GM23248 (cell line): ENCODE measurements at regions not wholly inside any gene's neighbourhood (a gene's known extent, or its start where the extent isn't known, plus 50 kb on each side); places are given as distances from the start of the nearest gene placed in this dataset.

Experiments
- EZH2 ChIP-seq: fragments of 200-600 bp; sonication (generic); IDR thresholded peaks from 2 replicates; pipeline ENCODE4 v1.6.1; 2018; ENCODE audit warnings: antibody characterized with exemption, mild to moderate bottlenecking; ENCODE audit not compliant: insufficient read depth, poor library complexity, severe bottlenecking
- EZH2phosphoT487 ChIP-seq: fragments of 200-600 bp; sonication (generic); IDR thresholded peaks from 2 replicates; pipeline ENCODE4 v1.6.1; 2018; ENCODE audit warnings: antibody characterized with exemption, moderate library complexity, mild to moderate bottlenecking, low read depth; ENCODE audit not compliant: insufficient read depth

GRCh38 chr4:104188301-104188700 lies 306.4 kb downstream of the CXXC4 start:
- TF ChIP-seq EZH2 = no peak
- no peak for TF ChIP-seq EZH2phosphoT487
